Prostate gland (tissue), 2 donors: ENCODE measurements at regions not wholly inside any gene's neighbourhood (a gene's known extent, or its start where the extent isn't known, plus 50 kb on each side); places are given as distances from the start of the nearest gene placed in this dataset.

Experiments used
- POLR2A ChIP-seq: fragments of 450-650 bp; IDR thresholded peaks from one replicate; pipeline ENCODE4 v1.6.1; 2016; ENCODE audit warnings: antibody characterized with exemption, mild to moderate bottlenecking
- POLR2AphosphoS5 ChIP-seq: sonication (generic); formaldehyde crosslinking; IDR thresholded peaks from one replicate; pipeline ENCODE4 v1.6.1; 2017; ENCODE audit warnings: antibody characterized with exemption
- TF ChIP-seq, protein P1 (sequence below), 4 experiments: fragments of 200-600 bp in 2 of 4; fragments of 450-650 bp in 2 of 4; sonication (generic) in 2 of 4; IDR thresholded peaks; 1 replicate in 3 of 4; 2 replicates in 1 of 4; pipeline ENCODE4 v1.5.1; 2016 to 2019; ENCODE audit warnings: antibody characterized with exemption in 4 of 4, mild to moderate bottlenecking in 2 of 4, moderate library complexity in 2 of 4

DNA sequence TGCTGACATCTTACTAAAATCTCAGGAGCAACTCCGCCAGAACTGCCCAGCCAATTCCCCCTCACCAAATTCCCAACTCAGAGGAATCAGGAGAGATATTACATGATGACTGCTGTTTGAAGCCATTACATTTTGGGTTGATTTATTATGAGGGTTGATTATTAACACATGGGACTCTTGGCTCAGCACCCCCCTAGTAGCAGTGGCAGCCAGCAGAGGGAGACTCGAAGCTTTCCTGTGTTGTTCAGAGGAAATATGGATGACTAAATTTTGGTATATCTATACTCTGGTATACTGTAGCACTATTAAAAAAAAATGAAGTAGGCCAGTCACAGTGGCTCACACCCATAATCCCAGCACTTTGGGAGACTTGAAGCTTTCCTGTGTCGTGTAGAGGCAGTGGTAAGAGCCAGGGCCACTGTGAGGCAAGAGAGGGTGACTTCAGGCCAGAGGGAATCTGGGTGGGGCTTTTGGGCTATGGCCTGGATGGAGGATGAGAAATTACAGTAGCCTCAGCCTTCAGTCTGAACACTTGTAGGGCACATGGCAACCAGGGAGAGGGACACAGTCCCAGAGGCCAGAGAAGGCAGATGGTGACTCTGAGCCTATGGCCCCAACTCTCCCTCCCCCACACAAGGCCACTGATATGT is 111.4 kb downstream of the LHX2 start:
- TF ChIP-seq POLR2A (no peak), POLR2AphosphoS5 (no peak)
- TF ChIP-seq, protein P1, sequence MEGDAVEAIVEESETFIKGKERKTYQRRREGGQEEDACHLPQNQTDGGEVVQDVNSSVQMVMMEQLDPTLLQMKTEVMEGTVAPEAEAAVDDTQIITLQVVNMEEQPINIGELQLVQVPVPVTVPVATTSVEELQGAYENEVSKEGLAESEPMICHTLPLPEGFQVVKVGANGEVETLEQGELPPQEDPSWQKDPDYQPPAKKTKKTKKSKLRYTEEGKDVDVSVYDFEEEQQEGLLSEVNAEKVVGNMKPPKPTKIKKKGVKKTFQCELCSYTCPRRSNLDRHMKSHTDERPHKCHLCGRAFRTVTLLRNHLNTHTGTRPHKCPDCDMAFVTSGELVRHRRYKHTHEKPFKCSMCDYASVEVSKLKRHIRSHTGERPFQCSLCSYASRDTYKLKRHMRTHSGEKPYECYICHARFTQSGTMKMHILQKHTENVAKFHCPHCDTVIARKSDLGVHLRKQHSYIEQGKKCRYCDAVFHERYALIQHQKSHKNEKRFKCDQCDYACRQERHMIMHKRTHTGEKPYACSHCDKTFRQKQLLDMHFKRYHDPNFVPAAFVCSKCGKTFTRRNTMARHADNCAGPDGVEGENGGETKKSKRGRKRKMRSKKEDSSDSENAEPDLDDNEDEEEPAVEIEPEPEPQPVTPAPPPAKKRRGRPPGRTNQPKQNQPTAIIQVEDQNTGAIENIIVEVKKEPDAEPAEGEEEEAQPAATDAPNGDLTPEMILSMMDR (IDR thresholded peaks at IDR 0.05), result no peak
